ENCODE measurements at regions not wholly inside any gene's neighbourhood (a gene's known extent, or its start where the extent isn't known, plus 50 kb on each side); places are given as distances from the start of the nearest gene placed in this dataset.

DNA sequence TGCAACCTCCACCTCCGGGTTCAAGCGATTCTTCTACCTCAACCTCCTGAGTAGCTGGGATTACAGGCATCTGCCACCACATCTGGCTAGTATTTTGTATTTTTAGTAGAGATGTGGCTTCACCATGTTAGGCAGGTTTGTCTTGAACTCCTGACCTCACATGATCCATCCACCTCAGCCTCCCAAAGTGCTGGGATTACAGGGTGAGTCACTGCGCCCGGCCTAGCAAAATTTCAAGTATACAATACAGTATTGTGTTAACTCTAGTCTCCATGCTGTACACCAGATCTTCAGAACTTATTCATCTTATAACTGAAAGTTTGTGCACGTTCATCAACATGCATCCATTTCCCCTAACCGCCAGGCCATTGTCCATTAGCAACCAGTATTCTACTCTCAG, 115.1 kb upstream of the MDGA2 start:
- TF ChIP-seq, protein P1, sequence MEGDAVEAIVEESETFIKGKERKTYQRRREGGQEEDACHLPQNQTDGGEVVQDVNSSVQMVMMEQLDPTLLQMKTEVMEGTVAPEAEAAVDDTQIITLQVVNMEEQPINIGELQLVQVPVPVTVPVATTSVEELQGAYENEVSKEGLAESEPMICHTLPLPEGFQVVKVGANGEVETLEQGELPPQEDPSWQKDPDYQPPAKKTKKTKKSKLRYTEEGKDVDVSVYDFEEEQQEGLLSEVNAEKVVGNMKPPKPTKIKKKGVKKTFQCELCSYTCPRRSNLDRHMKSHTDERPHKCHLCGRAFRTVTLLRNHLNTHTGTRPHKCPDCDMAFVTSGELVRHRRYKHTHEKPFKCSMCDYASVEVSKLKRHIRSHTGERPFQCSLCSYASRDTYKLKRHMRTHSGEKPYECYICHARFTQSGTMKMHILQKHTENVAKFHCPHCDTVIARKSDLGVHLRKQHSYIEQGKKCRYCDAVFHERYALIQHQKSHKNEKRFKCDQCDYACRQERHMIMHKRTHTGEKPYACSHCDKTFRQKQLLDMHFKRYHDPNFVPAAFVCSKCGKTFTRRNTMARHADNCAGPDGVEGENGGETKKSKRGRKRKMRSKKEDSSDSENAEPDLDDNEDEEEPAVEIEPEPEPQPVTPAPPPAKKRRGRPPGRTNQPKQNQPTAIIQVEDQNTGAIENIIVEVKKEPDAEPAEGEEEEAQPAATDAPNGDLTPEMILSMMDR (conservative IDR thresholded peaks at IDR 0.05): no peak
- no peak for TF ChIP-seq ZFX (IDR thresholded peaks at IDR 0.05)

All from C4-2B (cell line).